ENCODE measurements at regions not wholly inside any gene's neighbourhood (a gene's known extent, or its start where the extent isn't known, plus 50 kb on each side); places are given as distances from the start of the nearest gene placed in this dataset.

DNA sequence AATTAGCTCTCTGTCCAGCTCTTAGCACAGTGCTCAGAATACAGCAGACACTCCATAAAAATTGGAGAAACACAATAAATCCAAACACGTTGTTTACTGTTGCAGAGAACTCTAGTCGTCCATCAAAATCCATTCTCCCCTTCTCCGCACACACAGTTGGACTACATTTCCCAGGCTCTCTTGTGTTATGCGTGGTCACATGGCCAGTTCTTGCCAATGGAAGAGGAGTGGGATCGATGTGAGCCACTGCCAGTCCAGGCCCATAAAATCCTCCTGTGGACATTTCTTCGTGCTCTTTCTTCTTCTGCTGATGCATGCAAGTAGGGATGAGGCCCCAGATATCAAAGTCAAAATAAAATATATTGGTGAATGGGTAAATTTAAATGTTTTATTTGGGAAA lies 114.3 kb upstream of the FMN2 start:
- Histone ChIP-seq H2AFZ (replicated peaks; ENCODE audit: low read length, poor library complexity) (no peak overlapping the region), H3K56ac (ENCODE audit: extremely low read depth, insufficient read depth, low read length) (no peak overlapping the region), H3K14ac (replicated peaks; ENCODE audit: low read depth, low read length) (no peak overlapping the region), H4K8ac (ENCODE audit: low read depth in 2 of 2, low read length in 2 of 2) (no peak overlapping the region), H3K9me3 (ENCODE audit: control insufficient read depth, insufficient read depth, low read length) (peaks cover 3% of the 10 kb centered on the region; the same call in 1 of the 2 replicates), H3K4ac (ENCODE audit: low read depth, low read length) (no peak overlapping the region), H3K27ac (ENCODE audit: insufficient read depth, low read length) (no peak overlapping the region), H4K91ac (ENCODE audit: insufficient read depth, low read depth, low read length) (no peak overlapping the region), H3K4me1 (ENCODE audit: control insufficient read depth, insufficient read depth, low read length) (no peaks in the 10 kb centered on the region), H3K9ac (ENCODE audit: low read depth, low read length) (no peak overlapping the region), H4K20me1 (ENCODE audit: insufficient read depth, low read length) (no peaks in the 10 kb centered on the region), H2BK20ac (ENCODE audit: low read depth, low read length) (no peak overlapping the region), H3K23ac (ENCODE audit: low read depth, low read length) (no peak overlapping the region), H3K4me2 (ENCODE audit: low read depth, low read length) (no peak overlapping the region), H3K9me1 (ENCODE audit: insufficient read depth, low read length) (no peaks in the 10 kb centered on the region), H3K79me1 (ENCODE audit: low read depth in 1 of 2, low read length in 2 of 2) (no peaks in the 10 kb centered on the region), H3K27me3 (ENCODE audit: control insufficient read depth, insufficient read depth, low read length) (peaks cover 3% of the 10 kb centered on the region), H2AK5ac (ENCODE audit: low read depth, low read length) (no peak overlapping the region), H2AK9ac (replicated peaks; ENCODE audit: low read depth, low read length, poor library complexity) (no peak overlapping the region), H2BK15ac (ENCODE audit: low read depth, low read length) (no peak overlapping the region), H2BK5ac (ENCODE audit: low read depth, low read length, poor library complexity, severe bottlenecking) (no peak overlapping the region), H3K18ac (ENCODE audit: low read depth, low read length) (no peak overlapping the region), H4K5ac (ENCODE audit: low read depth, low read length) (no peak overlapping the region), H2BK120ac (ENCODE audit: low read depth, low read length) (no peak overlapping the region), H3K36me3 (ENCODE audit: control insufficient read depth, insufficient read depth, low read length) (no peaks in the 10 kb centered on the region), H3K4me3 (ENCODE audit: insufficient read depth, low read depth, low read length) (no peak overlapping the region)
- TF ChIP-seq, protein P1, sequence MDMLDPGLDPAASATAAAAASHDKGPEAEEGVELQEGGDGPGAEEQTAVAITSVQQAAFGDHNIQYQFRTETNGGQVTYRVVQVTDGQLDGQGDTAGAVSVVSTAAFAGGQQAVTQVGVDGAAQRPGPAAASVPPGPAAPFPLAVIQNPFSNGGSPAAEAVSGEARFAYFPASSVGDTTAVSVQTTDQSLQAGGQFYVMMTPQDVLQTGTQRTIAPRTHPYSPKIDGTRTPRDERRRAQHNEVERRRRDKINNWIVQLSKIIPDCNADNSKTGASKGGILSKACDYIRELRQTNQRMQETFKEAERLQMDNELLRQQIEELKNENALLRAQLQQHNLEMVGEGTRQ (IDR thresholded peaks at IDR 0.05; ENCODE audit: low read depth, low read length): peak; percentile 49; the same call in 1 of the 2 replicates
- no peak for TF ChIP-seq RCOR1 (IDR thresholded peaks at IDR 0.05; ENCODE audit: insufficient replicate concordance, low read length)
- in situ Hi-C loops (cut with MboI; ENCODE audit: low sequenced_read_pairs) (no loop called here), dilution Hi-C loops (cut with HindIII; ENCODE audit: low sequenced_read_pairs, unreplicated experiment) (no loop called here), intact Hi-C loops (cut with micrococcal nuclease) (loop anchor here (5.0 kb wide), 1 partner anchor 570 kb away; no protein-coding TSS in a partner anchor)
- ChIA-PET CTCF (interaction anchor here (2.1 to 2.6 kb wide), 2 partner anchors 9 to 26 kb away, joined by 5 to 15 read pairs; no protein-coding TSS in a partner anchor), POLR2A (ENCODE audit: unreplicated experiment) (no interaction called here)
- DNase-seq: no peak
- no CpG with 5 or more reads among the region's 6 CpGs for WGBS, 2 experiments (ENCODE audit: extremely low coverage in 2 of 2, insufficient read length in 1 of 2)
- no TSS peak for BruUV-seq (replicated peaks)
- ATAC-seq (ENCODE audit: low read depth): no peak

Measured in IMR-90 (cell line).